GM19238 (cell line): ENCODE measurements at regions not wholly inside any gene's neighbourhood (a gene's known extent, or its start where the extent isn't known, plus 50 kb on each side); places are given as distances from the start of the nearest gene placed in this dataset.

Experiments
- DNase-seq: peaks from one replicate; pipeline ENCODE4 v3.0.0; 2011; ENCODE audit warnings: low spot score; ENCODE audit not compliant: insufficient read length

GRCh38 chr9:26574898-26575440, 317.6 kb downstream of the CAAP1 start:
- DNase-seq: no peak

GRCh38 chr9:26574256-26574655, 318.3 kb downstream of the CAAP1 start:
- no peak for DNase-seq

GRCh38 chr9:26567976-26568375, 324.6 kb downstream of the CAAP1 start:
- DNase-seq: no peak

- DNase-seq: no peak
Measured at GRCh38 chr9:26566141-26566540, 326.5 kb downstream of the CAAP1 start.

GRCh38 chr9:26565118-26565517, 327.5 kb downstream of the CAAP1 start:
- no peak for DNase-seq

- DNase-seq: no peak
Measured at GRCh38 chr9:26562338-26562737, 330.3 kb downstream of the CAAP1 start.

- DNase-seq: no peak
Measured at GRCh38 chr9:26561928-26562327, 330.7 kb downstream of the CAAP1 start.

GRCh38 chr9:26559506-26559905, 333.1 kb downstream of the CAAP1 start:
- no peak for DNase-seq

GRCh38 chr9:26551971-26552370, 340.6 kb downstream of the CAAP1 start:
- DNase-seq: no peak

- DNase-seq: no peak
Measured at GRCh38 chr9:26551451-26551850, 341.2 kb downstream of the CAAP1 start.

- DNase-seq: no peak
Measured at GRCh38 chr9:26548781-26549290, 343.8 kb downstream of the CAAP1 start.

GRCh38 chr9:26539867-26540493, 352.6 kb downstream of the CAAP1 start:
- no peak for DNase-seq

- no peak for DNase-seq
Measured at GRCh38 chr9:26537211-26537610, 355.4 kb downstream of the CAAP1 start.

- DNase-seq: no peak
Measured at GRCh38 chr9:26535151-26535550, 357.5 kb downstream of the CAAP1 start.

GRCh38 chr9:26530841-26531240, 361.8 kb downstream of the CAAP1 start:
- no peak for DNase-seq

GRCh38 chr9:26527931-26528330, 364.7 kb downstream of the CAAP1 start:
- DNase-seq: no peak

GRCh38 chr9:26524267-26524666, 368.3 kb downstream of the CAAP1 start:
- no peak for DNase-seq

GRCh38 chr9:26523577-26523976, 369.0 kb downstream of the CAAP1 start:
- no peak for DNase-seq

- no peak for DNase-seq
Measured at GRCh38 chr9:26520141-26520540, 372.5 kb downstream of the CAAP1 start.

- DNase-seq: no peak
Measured at GRCh38 chr9:26516773-26517343, 375.7 kb downstream of the CAAP1 start.

GRCh38 chr9:26513730-26514129, 378.9 kb downstream of the CAAP1 start:
- no peak for DNase-seq

- DNase-seq: no peak
Measured at GRCh38 chr9:26510137-26510536, 382.5 kb downstream of the CAAP1 start.

- DNase-seq: no peak
Measured at GRCh38 chr9:26508897-26509296, 383.7 kb downstream of the CAAP1 start.
